ENCODE measurements at regions not wholly inside any gene's neighbourhood (a gene's known extent, or its start where the extent isn't known, plus 50 kb on each side); places are given as distances from the start of the nearest gene placed in this dataset.

GRCh38 chr1:67556297-67556900, 126.2 kb upstream of the SERBP1 start:
- POLR2A ChIA-PET = no interaction called here
- CTCF ChIA-PET = interaction anchor here (7.2 kb wide), 1 partner anchor 204 kb away, joined by 56 read pairs; no protein-coding TSS in a partner anchor

DNA sequence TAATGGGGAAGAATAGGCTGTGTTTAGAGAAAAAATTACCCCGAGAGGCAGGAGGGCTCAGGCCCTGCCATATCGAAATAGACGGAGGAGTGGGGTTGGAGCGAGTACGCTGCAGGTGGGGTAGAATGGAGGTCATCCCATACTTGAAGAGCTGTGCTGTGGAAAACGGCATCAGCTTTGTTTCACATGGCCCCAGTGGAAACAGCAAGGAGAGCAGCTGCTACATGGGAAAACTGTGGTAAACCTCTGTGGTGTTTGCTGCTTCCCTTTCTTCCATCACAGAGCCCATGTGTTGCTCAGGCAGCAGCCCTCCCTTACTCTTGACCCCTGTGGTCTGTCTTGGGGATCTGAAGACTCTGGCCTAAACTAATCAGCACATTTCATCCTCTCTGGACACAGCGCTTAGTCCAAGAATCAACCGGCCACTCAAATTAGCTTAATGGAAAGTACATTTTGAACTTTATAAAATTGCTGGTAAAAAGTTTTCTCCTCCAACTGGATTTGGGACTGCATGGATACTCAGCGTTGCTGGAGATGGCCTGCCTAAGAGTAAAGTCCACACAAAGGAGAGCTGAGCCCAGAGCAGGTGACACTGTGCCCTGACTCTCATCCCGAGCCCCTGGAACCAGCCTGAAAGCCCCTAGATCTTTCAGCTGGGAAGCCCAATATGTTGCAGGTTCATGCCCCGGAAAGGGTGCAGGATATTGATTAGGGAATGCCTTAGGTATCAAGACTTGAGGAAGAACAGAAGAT, 127.1 kb upstream of the GADD45A start:
- ChIA-PET CTCF (interaction anchor here (0.7 to 7.2 kb wide), 2 partner anchors 14 to 202 kb away, joined by 3 to 56 read pairs; no protein-coding TSS in a partner anchor), POLR2A (no interaction called here)

- CTCF ChIA-PET = interaction anchor here (0.7 to 7.2 kb wide), 2 partner anchors 13 to 202 kb away, joined by 3 to 56 read pairs; no protein-coding TSS in a partner anchor
- POLR2A ChIA-PET = no interaction called here
Measured at GRCh38 chr1:67558449-67559193, 126.4 kb upstream of the GADD45A start.

DNA sequence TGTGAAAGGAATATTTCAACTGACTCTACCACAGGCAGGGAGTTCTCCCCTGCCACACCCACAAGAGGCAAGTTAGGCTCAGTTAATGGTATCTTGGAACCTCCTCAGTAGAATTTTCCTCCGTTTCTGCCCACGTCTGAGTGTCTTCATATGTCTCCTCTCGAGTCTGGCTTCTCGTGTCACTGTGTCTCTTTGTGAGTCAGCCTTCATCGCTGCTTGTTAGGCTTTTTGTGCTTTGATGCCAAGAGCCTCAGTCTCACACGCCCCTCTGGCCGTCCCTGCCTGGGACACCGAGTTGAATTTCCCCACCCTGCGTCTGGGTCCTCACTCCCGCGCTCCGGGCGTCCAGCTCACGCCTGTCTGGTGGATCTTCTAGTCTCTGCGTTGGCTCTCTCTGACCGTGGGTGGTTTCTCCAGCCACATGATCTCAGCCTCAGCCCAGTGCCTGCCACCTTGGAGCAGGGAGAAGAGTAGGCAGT, 125.7 kb upstream of the GADD45A start:
- CTCF ChIA-PET = interaction anchor here (7.2 kb wide), 1 partner anchor 201 kb away, joined by 56 read pairs; no protein-coding TSS in a partner anchor
- POLR2A ChIA-PET = no interaction called here

DNA sequence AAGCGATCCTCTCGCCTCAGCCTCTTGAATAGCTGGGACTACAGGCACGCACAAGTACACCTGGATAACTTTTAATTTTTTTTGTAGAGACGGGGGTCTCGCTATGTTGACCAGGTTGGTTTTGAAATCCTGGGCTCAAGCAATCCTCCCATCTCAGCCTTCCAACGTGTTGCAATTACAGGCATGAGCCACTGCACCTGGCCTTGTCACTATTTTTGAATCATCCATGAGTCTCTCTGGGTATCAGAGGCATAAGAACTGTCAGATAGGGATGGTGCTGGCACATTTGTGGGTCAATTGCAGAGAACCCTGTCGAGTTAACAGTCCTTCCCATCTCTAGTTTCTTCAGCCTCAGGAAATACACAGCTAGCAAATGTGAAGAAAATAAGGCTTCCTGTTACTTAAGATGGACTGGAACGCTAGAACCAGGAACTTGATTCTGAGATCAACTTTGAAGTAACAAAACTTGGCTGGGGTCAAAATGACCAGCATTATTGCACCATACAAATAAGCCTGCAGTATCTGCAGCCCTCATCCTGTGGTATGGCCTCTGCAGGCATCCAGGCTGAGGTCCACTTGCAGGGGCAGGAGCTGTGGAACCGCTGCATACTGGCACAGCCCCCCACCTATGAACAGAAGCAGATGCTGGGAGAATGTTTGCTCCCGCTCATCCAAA, 124.3 kb upstream of the GADD45A start:
- ChIA-PET CTCF (interaction anchor here (1.2 to 7.2 kb wide), 8 partner anchors 12 to 200 kb away, joined by 3 to 56 read pairs (median 5); no protein-coding TSS in a partner anchor), POLR2A (no interaction called here)

- ChIA-PET POLR2A (no interaction called here), CTCF (interaction anchor here (0.7 to 7.2 kb wide), 11 partner anchors 9 to 199 kb away, joined by 3 to 56 read pairs (median 4); no protein-coding TSS in a partner anchor)
Measured at GRCh38 chr1:67561704-67562113, 123.3 kb upstream of the GADD45A start.

DNA sequence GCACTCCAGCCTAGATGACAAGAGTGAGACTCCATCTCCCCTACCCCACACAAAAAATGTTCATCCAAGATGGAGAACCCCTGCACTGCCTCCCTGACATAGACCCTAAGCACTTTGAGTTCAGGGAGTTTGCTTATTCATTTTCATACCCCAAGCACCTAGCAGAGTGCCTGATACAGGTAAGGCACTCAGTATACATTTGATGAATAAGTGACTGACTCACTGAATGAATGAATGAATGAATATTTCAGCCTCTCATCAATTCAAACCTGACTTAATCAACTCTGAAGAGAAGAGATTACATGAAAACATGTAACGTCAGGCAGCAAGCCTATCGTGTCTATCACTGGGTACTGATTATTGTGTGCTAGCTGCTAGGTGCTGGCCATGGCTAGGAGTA, 121.3 kb upstream of the GADD45A start:
- ChIA-PET CTCF (interaction anchor here (0.9 to 7.2 kb wide), 2 partner anchors 10 to 197 kb away, joined by 3 to 56 read pairs; no protein-coding TSS in a partner anchor), POLR2A (no interaction called here)

- ChIA-PET POLR2A (no interaction called here), CTCF (interaction anchor here (0.9 kb wide), 1 partner anchor 9 kb away, joined by 3 read pairs; no protein-coding TSS in a partner anchor)
Measured at GRCh38 chr1:67564193-67564592, 120.8 kb upstream of the GADD45A start.

GRCh38 chr1:67566803-67567377, 118.1 kb upstream of the GADD45A start:
- ChIA-PET CTCF (interaction anchor here (1.1 kb wide), 1 partner anchor 193 kb away, joined by 3 read pairs; no protein-coding TSS in a partner anchor), POLR2A (no interaction called here)

DNA sequence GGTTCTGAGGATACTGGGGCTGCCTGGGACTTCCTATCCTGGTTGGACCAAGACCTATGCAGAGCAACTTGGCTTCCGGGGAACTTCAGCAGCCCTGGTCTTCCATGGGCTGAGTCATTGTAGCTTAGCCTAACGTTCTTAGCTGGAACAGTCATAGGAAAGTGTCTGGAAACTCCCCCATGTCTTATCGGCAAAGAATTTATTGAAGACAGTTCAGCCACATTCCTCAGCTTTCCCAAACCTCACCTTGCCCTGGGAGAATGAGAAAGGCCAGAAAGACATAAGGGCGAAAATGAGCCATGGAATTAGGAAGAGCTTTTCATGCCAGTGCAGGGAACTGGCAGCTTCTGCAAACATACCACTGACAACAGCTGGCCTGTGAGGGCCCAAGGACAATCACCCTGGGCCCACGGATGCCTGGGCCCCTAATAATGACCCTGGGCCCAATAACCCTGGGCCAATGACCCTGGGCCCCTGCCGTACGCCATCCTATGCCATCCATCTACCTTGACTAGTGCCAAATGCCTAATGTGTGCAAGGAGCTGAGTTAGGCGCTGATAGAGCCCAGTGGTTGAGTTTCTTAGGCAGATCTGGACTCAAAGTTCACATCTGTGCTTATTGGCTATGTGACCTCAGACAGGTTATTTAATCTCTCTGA, 114.4 kb upstream of the GADD45A start:
- POLR2A ChIA-PET = interaction anchor here (0.6 kb wide), 1 partner anchor 114 kb away, joined by 3 read pairs; the partner anchor contains the start of gene GADD45A
- CTCF ChIA-PET = interaction anchor here (1.1 to 5.0 kb wide), 3 partner anchors 9 to 190 kb away, joined by 3 to 21 read pairs (median 21); no protein-coding TSS in a partner anchor

- ChIA-PET POLR2A (no interaction called here), CTCF (interaction anchor here (0.9 to 5.0 kb wide), 4 partner anchors 9 to 189 kb away, joined by 3 to 21 read pairs (median 12); no protein-coding TSS in a partner anchor)
Measured at GRCh38 chr1:67571406-67571805, 113.6 kb upstream of the GADD45A start.

GRCh38 chr1:67571901-67572593, 113.0 kb upstream of the GADD45A start:
- ChIA-PET CTCF (interaction anchor here (0.9 to 5.0 kb wide), 4 partner anchors 8 to 188 kb away, joined by 3 to 21 read pairs (median 12); no protein-coding TSS in a partner anchor), POLR2A (no interaction called here)

DNA sequence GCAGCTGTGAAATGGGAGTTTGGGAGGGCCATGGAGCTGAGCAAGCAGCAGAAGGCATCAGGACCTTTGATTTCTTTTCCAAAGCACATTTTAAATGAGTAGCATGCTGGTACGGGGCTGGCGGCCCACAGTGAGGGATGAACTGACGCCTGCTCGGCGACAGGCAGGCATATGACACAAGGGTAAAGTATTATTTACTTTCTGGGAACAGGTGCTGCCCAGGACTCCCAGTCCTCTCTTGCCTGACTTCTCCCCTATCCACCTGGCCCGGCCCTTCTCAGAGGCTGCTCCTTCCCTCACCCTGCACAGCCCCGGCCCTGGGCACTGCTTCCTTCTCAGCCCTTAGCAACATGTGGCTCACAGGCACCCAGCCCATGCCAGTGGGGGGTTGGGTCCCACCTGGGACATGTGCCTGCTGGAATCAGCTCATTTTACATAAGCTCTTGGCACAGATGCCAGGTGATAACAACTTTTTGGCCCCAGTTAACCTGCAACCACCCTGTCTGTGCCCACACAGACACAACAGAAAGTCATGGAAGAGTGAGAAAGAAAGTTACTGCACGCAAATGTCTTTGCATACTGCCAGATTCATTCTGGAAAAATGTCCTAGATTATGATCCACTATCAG, 112.3 kb upstream of the GADD45A start:
- ChIA-PET CTCF (interaction anchor here (0.8 to 5.0 kb wide), 3 partner anchors 9 to 187 kb away, joined by 3 to 21 read pairs (median 21); no protein-coding TSS in a partner anchor), POLR2A (no interaction called here)

- ChIA-PET POLR2A (interaction anchor here (0.6 kb wide), 1 partner anchor 35 kb away, joined by 4 read pairs; no protein-coding TSS in a partner anchor), CTCF (interaction anchor here (0.8 to 5.0 kb wide), 3 partner anchors 9 to 187 kb away, joined by 3 to 21 read pairs (median 21); no protein-coding TSS in a partner anchor)
Measured at GRCh38 chr1:67573311-67573872, 111.6 kb upstream of the GADD45A start.

DNA sequence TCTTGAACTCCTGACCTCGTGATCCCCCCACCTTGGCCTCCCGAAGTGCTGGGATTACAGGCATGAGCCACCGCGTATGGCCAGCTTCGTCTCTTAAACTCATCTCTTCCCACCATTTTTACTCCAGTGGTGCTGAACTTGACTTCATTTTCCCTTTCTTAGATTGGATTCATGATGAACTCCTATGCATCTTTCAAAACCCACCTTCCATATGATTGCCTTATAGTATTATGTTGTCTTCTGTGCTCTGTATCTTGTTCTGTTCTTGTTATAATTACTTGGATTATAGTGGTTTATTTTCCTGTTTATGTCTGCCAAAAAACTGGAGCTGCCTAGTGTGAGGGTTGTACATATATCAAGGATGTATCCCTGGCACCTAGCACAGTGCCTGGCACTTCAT, 110.8 kb upstream of the GADD45A start:
- POLR2A ChIA-PET = no interaction called here
- CTCF ChIA-PET = interaction anchor here (4.1 to 5.0 kb wide), 2 partner anchors 13 to 186 kb away, joined by 21 read pairs; no protein-coding TSS in a partner anchor

DNA sequence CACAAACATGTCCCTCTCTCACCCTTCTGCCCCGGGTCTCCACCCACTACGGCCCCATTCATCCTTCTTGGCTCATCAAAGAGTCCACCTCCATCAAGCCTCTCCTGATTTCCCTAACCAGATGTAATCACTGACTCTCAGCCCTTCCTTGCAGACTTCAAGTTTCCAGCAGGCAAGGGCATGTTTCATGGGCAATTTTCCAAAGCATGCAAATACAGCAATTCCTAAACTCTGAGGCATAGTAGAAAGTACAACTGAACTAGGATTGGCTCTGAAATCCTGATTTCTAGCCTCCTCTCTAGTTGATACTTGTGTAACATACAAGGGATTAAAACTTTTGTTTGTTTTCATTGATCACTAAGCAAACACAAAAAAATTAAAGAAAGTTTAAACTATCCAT, 109.1 kb upstream of the GADD45A start:
- POLR2A ChIA-PET = no interaction called here
- CTCF ChIA-PET = no interaction called here

DNA sequence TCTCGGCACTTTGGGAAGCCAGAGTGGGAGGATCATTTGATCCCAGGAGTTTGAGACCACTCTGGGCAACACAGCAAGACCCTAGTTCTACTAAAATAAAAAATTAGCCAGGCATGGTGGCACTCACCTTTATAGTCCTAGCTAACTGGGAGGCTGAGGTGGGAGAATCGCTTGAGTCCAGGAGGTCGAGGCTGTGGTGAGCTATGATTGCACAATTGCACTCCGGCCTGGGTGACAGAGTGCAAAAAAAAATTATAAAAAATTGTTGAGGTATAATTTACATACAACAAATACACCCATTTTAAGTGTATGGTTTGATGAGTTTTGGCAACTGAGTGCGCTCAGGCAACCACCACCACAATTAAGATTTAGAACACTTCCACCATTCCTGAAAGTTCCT, 108.5 kb upstream of the GADD45A start:
- ChIA-PET CTCF (no interaction called here), POLR2A (no interaction called here)

All from activated CD8-positive, alpha-beta memory T cell treated with anti-CD3 and anti-CD28 coated beads for 36 hours (primary cell).